Neural progenitor cell (in vitro differentiated cells): ENCODE measurements at regions not wholly inside any gene's neighbourhood (a gene's known extent, or its start where the extent isn't known, plus 50 kb on each side); places are given as distances from the start of the nearest gene placed in this dataset.

Source experiments
- DNase-seq: peaks from one replicate; pipeline ENCODE4 v3.0.0-alpha.2; 2016; ENCODE audit warnings: low spot score
- H2AFZ ChIP-seq: fragments of 200-600 bp; sonication (generic); replicated peaks from 2 replicates; pipeline ENCODE4 v1.6.1; 2016; ENCODE audit warnings: antibody characterized with exemption
- H3F3A ChIP-seq: fragments of 200-600 bp; sonication (generic); 2 replicates; pipeline ENCODE4 v1.6.1; 2016; ENCODE audit warnings: antibody characterized with exemption, low read depth
- H3K27ac ChIP-seq: fragments of 200-600 bp; sonication (generic); 2 replicates; pipeline ENCODE4 v1.5.1; 2016; ENCODE audit warnings: mild to moderate bottlenecking
- H3K27me3 ChIP-seq: fragments of 200-600 bp; sonication (generic); 2 replicates; pipeline ENCODE4 v1.6.1; 2016; ENCODE audit warnings: mild to moderate bottlenecking, moderate library complexity
- H3K36me3 ChIP-seq: fragments of 200-600 bp; sonication (generic); 2 replicates; pipeline ENCODE4 v1.5.1; 2016
- H3K4me1 ChIP-seq: fragments of 200-600 bp; sonication (generic); 2 replicates; pipeline ENCODE4 v1.6.1; 2016; ENCODE audit warnings: mixed run types
- H3K4me2 ChIP-seq: fragments of 200-600 bp; sonication (generic); 2 replicates; pipeline ENCODE4 v1.6.1; 2016
- H3K4me3 ChIP-seq: fragments of 200-600 bp; sonication (generic); 2 replicates; pipeline ENCODE4 v1.5.1; 2016
- H3K79me2 ChIP-seq: fragments of 200-600 bp; sonication (generic); 2 replicates; pipeline ENCODE4 v1.6.1; 2016; ENCODE audit warnings: low read depth
- H3K9ac ChIP-seq: fragments of 200-600 bp; sonication (generic); 2 replicates; pipeline ENCODE4 v1.6.1; 2016
- H3K9me3 ChIP-seq: fragments of 200-600 bp; sonication (generic); 2 replicates; pipeline ENCODE4 v1.5.1; 2016; ENCODE audit warnings: low read depth
- H4K20me1 ChIP-seq: fragments of 200-600 bp; sonication (generic); 2 replicates; pipeline ENCODE4 v1.6.1; 2016; ENCODE audit warnings: low read depth
- H3K27ac Mint-ChIP-seq: 3 replicates; pipeline ENCODE4 v1.8.0; 2021; ENCODE audit warnings: mixed read lengths
- H3K27me3 Mint-ChIP-seq: 2 replicates; pipeline ENCODE4 v1.8.0; 2022; ENCODE audit warnings: low read depth, mild to moderate bottlenecking, inconsistent platforms, moderate library complexity, mixed read lengths; ENCODE audit not compliant: insufficient read depth
- H3K36me3 Mint-ChIP-seq: 3 replicates; pipeline ENCODE4 v1.8.0; 2021; ENCODE audit warnings: mixed read lengths
- H3K4me1 Mint-ChIP-seq: 3 replicates; pipeline ENCODE4 v1.8.0; 2021; ENCODE audit warnings: mixed read lengths
- H3K4me3 Mint-ChIP-seq: 3 replicates; pipeline ENCODE4 v1.8.0; 2021; ENCODE audit warnings: mild to moderate bottlenecking, moderate library complexity, mixed read lengths
- H3K9me3 Mint-ChIP-seq: 3 replicates; pipeline ENCODE4 v1.8.0; 2020; ENCODE audit warnings: mixed read lengths
- CTCF ChIP-seq: fragments of 200-600 bp; sonication (generic); IDR thresholded peaks from 2 replicates; pipeline ENCODE4 v1.5.1; 2017; ENCODE audit warnings: antibody characterized with exemption, mild to moderate bottlenecking
- EZH2 ChIP-seq: fragments of 200-600 bp; sonication (generic); IDR thresholded peaks from 2 replicates; pipeline ENCODE4 v1.6.1; 2017; ENCODE audit warnings: antibody characterized with exemption, mild to moderate bottlenecking, moderate library complexity
- EZH2phosphoT487 ChIP-seq: fragments of 200-600 bp; sonication (generic); IDR thresholded peaks from 2 replicates; pipeline ENCODE4 v1.6.1; 2017; ENCODE audit warnings: antibody characterized with exemption

GRCh38 chr3:15892311-15893227, 94.8 kb upstream of the ANKRD28 start:
- no peak for DNase-seq
- Histone ChIP-seq H3K27me3 (no peaks in the 10 kb centered on the region), H3K4me2 (no peak overlapping the region), H3K4me1 (no peaks in the 10 kb centered on the region), H3K79me2 (no peaks in the 10 kb centered on the region), H4K20me1 (no peaks in the 10 kb centered on the region), H3K9ac (no peak overlapping the region), H3K9me3 (no peaks in the 10 kb centered on the region), H3K27ac (no peak overlapping the region), H3F3A (no peaks in the 10 kb centered on the region), H2AFZ (no peak overlapping the region), H3K4me3 (no peak overlapping the region), H3K36me3 (no peaks in the 10 kb centered on the region)
- Mint-ChIP-seq H3K27ac (no peak overlapping the region), H3K4me1 (peaks cover 18% of the 10 kb centered on the region), H3K4me3 (no peak overlapping the region), H3K36me3 (no peaks in the 10 kb centered on the region), H3K27me3 (peaks cover 2% of the 10 kb centered on the region), H3K9me3 (peaks cover 6% of the 10 kb centered on the region)
- TF ChIP-seq EZH2 (no peak), EZH2phosphoT487 (no peak), CTCF (no peak)

- peaks cover 35% of the 10 kb centered on the region for H3K4me1 Mint-ChIP-seq
- H3K27ac Mint-ChIP-seq = no peak overlapping the region
- no peak for DNase-seq
- Histone ChIP-seq H3K27me3 (no peaks in the 10 kb centered on the region), H4K20me1 (no peaks in the 10 kb centered on the region), H3K79me2 (no peaks in the 10 kb centered on the region), H2AFZ (no peak overlapping the region), H3F3A (no peaks in the 10 kb centered on the region), H3K36me3 (no peaks in the 10 kb centered on the region), H3K27ac (no peak overlapping the region), H3K4me3 (no peak overlapping the region), H3K4me2 (no peak overlapping the region), H3K9ac (no peak overlapping the region), H3K9me3 (no peaks in the 10 kb centered on the region), H3K4me1 (no peaks in the 10 kb centered on the region)
- peaks cover 2% of the 10 kb centered on the region for H3K27me3 Mint-ChIP-seq
- TF ChIP-seq EZH2 = no peak
- TF ChIP-seq CTCF = no peak
- TF ChIP-seq EZH2phosphoT487 = no peak
- no peaks in the 10 kb centered on the region for H3K36me3 Mint-ChIP-seq
- H3K4me3 Mint-ChIP-seq = no peak overlapping the region
- H3K9me3 Mint-ChIP-seq = peaks cover 12% of the 10 kb centered on the region
Measured at GRCh38 chr3:15894382-15894781, 96.6 kb upstream of the ANKRD28 start.

- Histone ChIP-seq H3K9ac (no peak overlapping the region), H3K4me3 (no peak overlapping the region), H3K4me1 (no peaks in the 10 kb centered on the region), H3K4me2 (no peak overlapping the region), H3K36me3 (no peaks in the 10 kb centered on the region), H3K9me3 (no peaks in the 10 kb centered on the region), H2AFZ (no peak overlapping the region), H4K20me1 (no peaks in the 10 kb centered on the region), H3K79me2 (no peaks in the 10 kb centered on the region), H3F3A (no peaks in the 10 kb centered on the region), H3K27me3 (no peaks in the 10 kb centered on the region), H3K27ac (no peak overlapping the region)
- no peak for TF ChIP-seq EZH2phosphoT487
- no peak for TF ChIP-seq CTCF
- TF ChIP-seq EZH2 = no peak
- no peak overlapping the region for H3K4me3 Mint-ChIP-seq
- H3K36me3 Mint-ChIP-seq = no peaks in the 10 kb centered on the region
- DNase-seq = no peak
- H3K4me1 Mint-ChIP-seq = peaks cover 39% of the 10 kb centered on the region
- peaks cover 11% of the 10 kb centered on the region for H3K9me3 Mint-ChIP-seq
- H3K27ac Mint-ChIP-seq = no peak overlapping the region
- no peaks in the 10 kb centered on the region for H3K27me3 Mint-ChIP-seq
Measured at GRCh38 chr3:15896500-15896899, 98.7 kb upstream of the ANKRD28 start.
